GM12872 (cell line): ENCODE measurements at regions not wholly inside any gene's neighbourhood (a gene's known extent, or its start where the extent isn't known, plus 50 kb on each side); places are given as distances from the start of the nearest gene placed in this dataset.

Experiments used
- TF ChIP-seq, protein P1 (sequence below): IDR thresholded peaks from 3 replicates; pipeline ENCODE4 v1.5.1; 2011; ENCODE audit warnings: low read depth, mild to moderate bottlenecking, low read length, moderate library complexity; ENCODE audit not compliant: insufficient read depth

DNA sequence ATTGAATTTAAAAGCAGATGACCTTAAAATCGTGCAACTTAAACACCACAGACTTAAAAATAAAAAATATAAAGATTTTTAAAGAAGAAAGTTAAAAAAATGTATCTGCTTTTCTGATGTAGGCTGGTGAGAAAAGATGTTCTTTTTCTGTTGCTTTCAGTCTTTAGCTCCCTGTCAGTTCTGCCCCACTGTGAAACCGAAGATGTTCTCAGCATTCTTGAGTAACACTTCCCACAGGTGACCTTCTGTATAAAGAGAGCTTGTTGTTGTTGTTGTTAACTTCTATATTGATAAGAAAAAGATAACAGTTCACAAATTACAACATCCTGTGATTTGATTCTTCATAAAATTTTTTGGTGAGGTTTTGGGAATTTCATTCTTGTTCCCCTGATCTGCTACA lies 377.9 kb upstream of the RGS6 start:
- TF ChIP-seq, protein P1, sequence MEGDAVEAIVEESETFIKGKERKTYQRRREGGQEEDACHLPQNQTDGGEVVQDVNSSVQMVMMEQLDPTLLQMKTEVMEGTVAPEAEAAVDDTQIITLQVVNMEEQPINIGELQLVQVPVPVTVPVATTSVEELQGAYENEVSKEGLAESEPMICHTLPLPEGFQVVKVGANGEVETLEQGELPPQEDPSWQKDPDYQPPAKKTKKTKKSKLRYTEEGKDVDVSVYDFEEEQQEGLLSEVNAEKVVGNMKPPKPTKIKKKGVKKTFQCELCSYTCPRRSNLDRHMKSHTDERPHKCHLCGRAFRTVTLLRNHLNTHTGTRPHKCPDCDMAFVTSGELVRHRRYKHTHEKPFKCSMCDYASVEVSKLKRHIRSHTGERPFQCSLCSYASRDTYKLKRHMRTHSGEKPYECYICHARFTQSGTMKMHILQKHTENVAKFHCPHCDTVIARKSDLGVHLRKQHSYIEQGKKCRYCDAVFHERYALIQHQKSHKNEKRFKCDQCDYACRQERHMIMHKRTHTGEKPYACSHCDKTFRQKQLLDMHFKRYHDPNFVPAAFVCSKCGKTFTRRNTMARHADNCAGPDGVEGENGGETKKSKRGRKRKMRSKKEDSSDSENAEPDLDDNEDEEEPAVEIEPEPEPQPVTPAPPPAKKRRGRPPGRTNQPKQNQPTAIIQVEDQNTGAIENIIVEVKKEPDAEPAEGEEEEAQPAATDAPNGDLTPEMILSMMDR: no peak

DNA sequence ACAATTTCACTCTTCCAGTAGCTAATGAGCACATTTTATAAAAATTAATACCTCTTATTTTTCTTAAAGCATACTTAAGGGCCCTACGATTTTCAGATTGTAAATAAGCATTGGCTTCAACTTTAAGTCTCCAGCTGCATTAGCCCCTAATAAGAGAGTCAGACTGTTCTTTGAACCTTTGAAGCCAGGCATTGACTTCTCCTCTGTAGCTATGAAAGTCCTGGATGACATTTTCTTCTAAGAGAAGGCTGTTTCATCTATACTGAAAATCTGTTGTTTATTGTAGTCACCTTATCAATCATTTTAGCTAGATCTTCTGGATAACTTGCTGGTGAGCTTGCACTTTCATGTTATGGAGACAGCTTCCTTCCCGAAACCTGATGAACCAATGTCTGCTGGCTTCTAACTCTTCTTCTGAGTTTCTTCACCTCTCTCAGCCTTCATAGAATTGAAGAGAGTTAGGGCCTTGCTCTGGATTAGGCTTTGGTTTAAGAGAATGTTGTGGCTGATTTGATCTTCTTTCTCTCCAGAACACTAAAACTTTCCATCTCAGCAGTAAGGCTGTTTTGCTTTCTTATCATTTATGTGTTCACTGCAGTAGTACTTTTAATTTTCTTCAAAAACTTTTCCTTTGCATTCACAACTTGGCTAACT lies 377.1 kb upstream of the RGS6 start:
- TF ChIP-seq, protein P1: no peak

DNA sequence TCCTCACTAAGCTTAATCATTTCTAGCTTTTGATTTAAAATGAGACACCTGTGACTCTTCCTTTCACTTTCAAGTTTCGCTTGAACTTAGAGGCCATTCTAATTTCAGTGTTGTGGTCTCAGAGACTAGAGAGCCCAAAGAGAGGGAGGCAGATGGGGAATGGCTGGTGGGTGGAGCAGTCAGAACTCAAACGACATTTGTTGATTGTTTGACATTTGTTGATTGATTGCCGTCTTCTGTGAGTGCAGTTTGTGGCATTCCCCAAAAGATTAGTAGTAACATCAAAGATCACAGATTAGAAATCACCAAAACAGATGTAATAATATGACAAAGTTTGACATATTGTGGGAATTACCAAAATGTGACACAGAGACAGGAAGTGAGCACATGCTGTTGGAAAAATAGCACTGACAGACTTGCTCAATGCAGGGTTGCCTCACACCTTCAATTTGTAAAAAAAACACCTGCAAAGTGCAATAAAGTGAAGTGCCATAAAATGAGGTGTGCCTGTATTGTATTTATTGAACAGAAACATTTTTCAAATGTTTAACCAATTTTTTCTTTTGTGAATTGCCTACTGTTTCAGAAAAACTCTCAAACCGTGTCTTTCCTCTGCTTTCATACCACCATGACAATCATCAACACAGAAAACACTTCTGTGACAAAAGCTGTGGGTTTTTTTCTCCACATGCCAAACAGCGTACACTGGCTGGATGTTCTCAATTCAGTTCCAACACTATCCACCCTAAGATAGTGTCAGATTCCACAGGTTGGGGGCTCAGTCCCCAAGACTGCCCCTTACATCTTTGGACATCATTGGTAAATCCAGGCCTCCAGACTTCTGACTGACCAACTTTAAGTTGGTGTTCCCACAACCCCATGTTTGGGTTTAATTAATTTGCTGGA lies 376.3 kb upstream of the RGS6 start:
- TF ChIP-seq, protein P1: no peak

DNA sequence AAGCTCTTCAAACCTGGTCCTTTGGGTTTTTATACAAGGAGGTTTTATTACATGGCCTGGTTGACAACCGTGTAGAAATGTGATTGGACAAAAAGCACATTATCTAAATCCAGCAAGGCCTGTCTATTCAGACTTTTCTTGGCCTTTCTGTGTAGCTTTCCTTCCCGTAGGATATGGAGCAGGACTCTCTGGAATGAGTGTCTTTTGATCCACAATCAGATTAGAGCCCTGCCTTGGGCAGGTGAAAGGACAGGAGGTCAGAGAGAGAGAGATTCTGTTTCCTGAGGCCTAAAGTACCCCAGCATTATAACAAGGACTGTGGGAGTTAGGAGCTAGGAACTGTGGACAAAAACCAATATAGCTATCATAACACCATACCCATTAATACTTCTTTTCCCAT lies 375.5 kb upstream of the RGS6 start:
- TF ChIP-seq, protein P1: no peak

DNA sequence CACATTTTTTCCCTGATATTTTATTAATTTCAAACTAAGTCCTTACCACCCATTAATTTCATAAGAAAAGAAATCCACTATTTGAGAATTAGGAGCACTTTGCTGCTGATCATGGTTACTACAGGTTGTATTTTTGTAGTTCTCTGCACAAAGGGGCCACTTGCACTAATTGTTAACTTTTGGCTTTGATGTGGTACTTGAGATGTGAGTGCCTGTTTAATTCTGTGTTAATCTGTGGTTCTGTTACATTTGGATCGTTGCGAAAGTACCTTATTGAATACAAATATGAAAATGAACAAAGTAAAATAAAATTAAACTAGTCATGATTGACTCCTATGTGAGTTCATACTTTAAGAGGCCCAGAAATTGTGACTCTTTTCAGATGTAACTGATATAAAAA lies 374.9 kb upstream of the RGS6 start:
- TF ChIP-seq, protein P1: no peak

DNA sequence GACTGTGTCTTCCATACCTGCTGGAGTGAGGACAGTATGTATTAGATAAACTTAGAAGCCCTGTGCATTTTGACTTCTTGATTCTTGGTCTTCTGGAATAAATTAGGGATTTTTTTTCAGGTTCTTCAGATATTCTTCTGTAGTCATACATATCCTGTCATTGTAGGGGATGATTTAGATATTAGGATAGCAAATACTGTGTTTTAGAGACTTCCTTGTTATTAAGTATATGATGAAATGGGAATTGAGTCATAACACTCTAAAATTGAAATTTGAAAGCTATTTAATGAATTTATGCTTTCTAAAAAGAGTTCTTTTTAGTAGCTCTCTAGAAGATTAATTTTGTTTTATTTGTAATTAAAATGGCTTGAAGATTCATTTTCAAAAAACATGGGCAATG lies 371.5 kb upstream of the RGS6 start:
- TF ChIP-seq, protein P1: no peak

DNA sequence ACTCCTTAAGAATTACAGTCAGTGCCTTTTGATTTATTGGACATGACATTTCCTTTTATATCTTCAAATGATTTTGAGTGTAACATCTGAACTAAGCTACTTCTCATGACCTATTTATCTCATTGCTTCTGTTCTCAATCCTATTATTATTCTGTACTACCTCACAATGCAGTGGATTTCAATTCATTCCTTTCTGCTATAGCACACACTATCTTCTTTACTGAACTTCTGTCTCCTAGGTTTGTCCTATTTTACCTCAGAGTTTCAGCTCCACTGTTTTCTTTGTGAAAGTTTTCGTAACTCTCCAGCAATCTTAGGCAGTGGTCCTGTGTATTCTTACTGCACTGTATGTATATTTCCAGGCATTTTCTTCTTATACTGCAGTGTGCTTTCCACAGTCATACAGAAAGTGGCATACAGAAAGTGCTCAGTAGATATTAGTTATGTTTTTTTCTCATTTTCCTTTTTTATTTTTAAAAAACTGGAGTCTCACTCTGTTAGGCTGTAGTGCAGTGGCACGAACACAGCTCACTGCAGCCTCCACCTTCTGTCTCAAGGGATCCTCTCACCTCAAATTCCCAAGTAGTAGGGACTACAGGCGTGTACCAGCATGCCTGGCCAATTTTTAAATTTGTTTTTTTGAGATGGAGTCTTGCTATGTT lies 368.6 kb upstream of the RGS6 start:
- TF ChIP-seq, protein P1: no peak
